GM12874 (cell line): ENCODE measurements at regions not wholly inside any gene's neighbourhood (a gene's known extent, or its start where the extent isn't known, plus 50 kb on each side); places are given as distances from the start of the nearest gene placed in this dataset.

ENCODE experiments used
- TF ChIP-seq, protein P1 (sequence below): IDR thresholded peaks from 2 replicates; pipeline ENCODE4 v1.5.1; 2011; ENCODE audit warnings: low read depth, mild to moderate bottlenecking, control low read depth, low read length, moderate library complexity; ENCODE audit not compliant: insufficient read depth

GRCh38 chr5:74166064-74166463 is 474.5 kb downstream of the ENC1 start:
- TF ChIP-seq, protein P1, sequence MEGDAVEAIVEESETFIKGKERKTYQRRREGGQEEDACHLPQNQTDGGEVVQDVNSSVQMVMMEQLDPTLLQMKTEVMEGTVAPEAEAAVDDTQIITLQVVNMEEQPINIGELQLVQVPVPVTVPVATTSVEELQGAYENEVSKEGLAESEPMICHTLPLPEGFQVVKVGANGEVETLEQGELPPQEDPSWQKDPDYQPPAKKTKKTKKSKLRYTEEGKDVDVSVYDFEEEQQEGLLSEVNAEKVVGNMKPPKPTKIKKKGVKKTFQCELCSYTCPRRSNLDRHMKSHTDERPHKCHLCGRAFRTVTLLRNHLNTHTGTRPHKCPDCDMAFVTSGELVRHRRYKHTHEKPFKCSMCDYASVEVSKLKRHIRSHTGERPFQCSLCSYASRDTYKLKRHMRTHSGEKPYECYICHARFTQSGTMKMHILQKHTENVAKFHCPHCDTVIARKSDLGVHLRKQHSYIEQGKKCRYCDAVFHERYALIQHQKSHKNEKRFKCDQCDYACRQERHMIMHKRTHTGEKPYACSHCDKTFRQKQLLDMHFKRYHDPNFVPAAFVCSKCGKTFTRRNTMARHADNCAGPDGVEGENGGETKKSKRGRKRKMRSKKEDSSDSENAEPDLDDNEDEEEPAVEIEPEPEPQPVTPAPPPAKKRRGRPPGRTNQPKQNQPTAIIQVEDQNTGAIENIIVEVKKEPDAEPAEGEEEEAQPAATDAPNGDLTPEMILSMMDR: no peak

GRCh38 chr5:74164725-74165235 is 475.7 kb downstream of the ENC1 start:
- TF ChIP-seq, protein P1: no peak

- TF ChIP-seq, protein P1: no peak
Observed at GRCh38 chr5:74162524-74162923, 478.0 kb downstream of the ENC1 start.

GRCh38 chr5:74161170-74161569 is 479.4 kb downstream of the ENC1 start:
- TF ChIP-seq, protein P1: no peak

DNA sequence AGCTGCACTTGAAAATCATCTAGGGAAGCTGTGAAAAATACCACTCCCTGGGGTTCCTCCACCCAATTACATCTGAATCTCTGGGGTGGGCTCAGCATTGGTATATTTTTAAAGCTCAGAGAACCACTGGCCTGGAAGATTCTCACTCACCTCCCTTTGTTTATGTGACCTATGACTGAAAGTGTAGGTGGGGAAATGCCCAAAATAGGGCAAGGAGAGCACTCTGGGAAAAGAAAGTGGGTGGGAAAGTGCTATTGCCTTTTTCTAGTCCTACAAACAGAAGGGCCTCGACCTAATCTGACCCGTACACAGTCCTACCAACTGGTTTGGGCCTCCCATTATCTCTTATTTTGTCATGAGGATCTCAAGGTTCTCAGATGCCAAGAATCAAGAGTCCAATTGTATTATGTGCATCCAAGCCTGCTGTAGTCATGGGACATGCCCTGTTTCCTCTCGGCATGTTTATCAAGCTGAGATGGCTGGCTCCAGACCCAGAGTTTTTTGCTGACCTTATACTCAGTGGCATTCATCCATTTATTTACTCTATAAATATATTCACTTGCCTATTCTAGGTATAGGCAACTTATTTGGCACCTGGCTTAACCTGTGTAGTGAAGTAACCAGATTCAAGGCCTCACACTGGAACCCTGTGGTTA is 483.7 kb downstream of the ENC1 start:
- TF ChIP-seq, protein P1: no peak

DNA sequence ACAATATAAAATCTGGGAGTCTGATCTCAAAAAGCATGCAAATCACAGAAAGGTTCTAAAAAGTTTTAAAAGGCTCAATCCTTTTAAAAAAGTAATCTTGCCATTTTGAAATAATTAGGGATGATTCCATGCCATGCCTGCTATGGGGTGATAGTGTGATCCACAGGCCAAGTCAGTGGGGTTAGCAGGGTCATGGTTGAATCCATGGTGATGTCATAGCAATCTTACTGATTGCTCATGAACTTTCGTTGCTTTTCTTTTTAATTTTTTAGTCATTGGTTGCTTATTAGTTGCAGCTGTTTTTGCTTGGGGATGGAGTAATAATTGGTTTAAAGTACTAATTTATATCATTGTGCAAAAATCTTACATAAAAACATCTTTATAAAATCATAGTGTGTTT is 485.0 kb downstream of the ENC1 start:
- TF ChIP-seq, protein P1: no peak

- TF ChIP-seq, protein P1: no peak
Observed at GRCh38 chr5:74154526-74154925, 486.0 kb downstream of the ENC1 start.
